ENCODE measurements at regions not wholly inside any gene's neighbourhood (a gene's known extent, or its start where the extent isn't known, plus 50 kb on each side); places are given as distances from the start of the nearest gene placed in this dataset.

GRCh38 chr2:8282858-8283252, 399.0 kb upstream of the ID2 start:
- Histone ChIP-seq H3K27ac (ENCODE audit: low read depth, low read length, severe bottlenecking) (no peak overlapping the region), H3K9me3 (ENCODE audit: control insufficient read depth, low read length) (no peaks in the 10 kb centered on the region), H3K36me3 (ENCODE audit: control insufficient read depth, insufficient read depth, low read length) (no peaks in the 10 kb centered on the region), H3K4me3 (ENCODE audit: extremely low read depth, insufficient read depth, low read length, poor library complexity, severe bottlenecking) (no peak overlapping the region), H3K4me1 (ENCODE audit: control insufficient read depth, insufficient read depth, low read length, poor library complexity, severe bottlenecking) (no peaks in the 10 kb centered on the region)
- 91 to 97% methylated on average over 10 to 12 of the region's 13 CpGs for WGBS, 2 experiments (ENCODE audit: insufficient coverage in 2 of 2)

- no peak overlapping the region for H3K4me3 ChIP-seq (ENCODE audit: extremely low read depth, insufficient read depth, low read length, poor library complexity, severe bottlenecking)
- no peak overlapping the region for H3K27ac ChIP-seq (ENCODE audit: low read depth, low read length, severe bottlenecking)
- 80% methylated on average over 1 of the region's 3 CpGs; no CpG with 5 or more reads in 1 of the 2 experiments for WGBS, 2 experiments (ENCODE audit: insufficient coverage in 2 of 2)
- H3K4me1 ChIP-seq (ENCODE audit: control insufficient read depth, insufficient read depth, low read length, poor library complexity, severe bottlenecking), result no peaks in the 10 kb centered on the region
- no peaks in the 10 kb centered on the region for H3K9me3 ChIP-seq (ENCODE audit: control insufficient read depth, low read length)
- no peaks in the 10 kb centered on the region for H3K36me3 ChIP-seq (ENCODE audit: control insufficient read depth, insufficient read depth, low read length)
Measured at GRCh38 chr2:8285081-8285480, 396.8 kb upstream of the ID2 start.

GRCh38 chr2:8285898-8286297, 396.0 kb upstream of the ID2 start:
- WGBS, 2 experiments (ENCODE audit: insufficient coverage in 2 of 2), result 75 to 93% methylated on average over 3 to 4 of the region's 5 CpGs
- H3K9me3 ChIP-seq (ENCODE audit: control insufficient read depth, low read length), result no peaks in the 10 kb centered on the region
- no peak overlapping the region for H3K27ac ChIP-seq (ENCODE audit: low read depth, low read length, severe bottlenecking)
- H3K36me3 ChIP-seq (ENCODE audit: control insufficient read depth, insufficient read depth, low read length), result no peaks in the 10 kb centered on the region
- no peak overlapping the region for H3K4me3 ChIP-seq (ENCODE audit: extremely low read depth, insufficient read depth, low read length, poor library complexity, severe bottlenecking)
- H3K4me1 ChIP-seq (ENCODE audit: control insufficient read depth, insufficient read depth, low read length, poor library complexity, severe bottlenecking), result no peaks in the 10 kb centered on the region

GRCh38 chr2:8288206-8288605, 393.6 kb upstream of the ID2 start:
- Histone ChIP-seq H3K9me3 (ENCODE audit: control insufficient read depth, low read length) (no peaks in the 10 kb centered on the region), H3K4me3 (ENCODE audit: extremely low read depth, insufficient read depth, low read length, poor library complexity, severe bottlenecking) (no peak overlapping the region), H3K36me3 (ENCODE audit: control insufficient read depth, insufficient read depth, low read length) (no peaks in the 10 kb centered on the region), H3K27ac (ENCODE audit: low read depth, low read length, severe bottlenecking) (no peak overlapping the region), H3K4me1 (ENCODE audit: control insufficient read depth, insufficient read depth, low read length, poor library complexity, severe bottlenecking) (no peaks in the 10 kb centered on the region)
- WGBS, 2 experiments (ENCODE audit: insufficient coverage in 2 of 2), result no CpG with 5 or more reads among the region's 2 CpGs

- Histone ChIP-seq H3K36me3 (ENCODE audit: control insufficient read depth, insufficient read depth, low read length) (no peaks in the 10 kb centered on the region), H3K4me1 (ENCODE audit: control insufficient read depth, insufficient read depth, low read length, poor library complexity, severe bottlenecking) (no peaks in the 10 kb centered on the region), H3K27ac (ENCODE audit: low read depth, low read length, severe bottlenecking) (no peak overlapping the region), H3K9me3 (ENCODE audit: control insufficient read depth, low read length) (no peaks in the 10 kb centered on the region), H3K4me3 (ENCODE audit: extremely low read depth, insufficient read depth, low read length, poor library complexity, severe bottlenecking) (no peak overlapping the region)
- 95 to 100% methylated on average over 2 of the region's 4 CpGs for WGBS, 2 experiments (ENCODE audit: insufficient coverage in 2 of 2)
Measured at GRCh38 chr2:8289111-8289510, 392.7 kb upstream of the ID2 start.

GRCh38 chr2:8290771-8291352, 391.0 kb upstream of the ID2 start:
- no peaks in the 10 kb centered on the region for H3K4me1 ChIP-seq (ENCODE audit: control insufficient read depth, insufficient read depth, low read length, poor library complexity, severe bottlenecking)

GRCh38 chr2:8296306-8296705, 385.6 kb upstream of the ID2 start:
- no peaks in the 10 kb centered on the region for H3K9me3 ChIP-seq (ENCODE audit: control insufficient read depth, low read length)
- no peaks in the 10 kb centered on the region for H3K4me1 ChIP-seq (ENCODE audit: control insufficient read depth, insufficient read depth, low read length, poor library complexity, severe bottlenecking)
- no peak overlapping the region for H3K27ac ChIP-seq (ENCODE audit: low read depth, low read length, severe bottlenecking)
- WGBS, 2 experiments (ENCODE audit: insufficient coverage in 2 of 2), result 100% methylated on average over 1 of the region's 4 CpGs; no CpG with 5 or more reads in 1 of the 2 experiments
- H3K36me3 ChIP-seq (ENCODE audit: control insufficient read depth, insufficient read depth, low read length), result no peaks in the 10 kb centered on the region
- no peak overlapping the region for H3K4me3 ChIP-seq (ENCODE audit: extremely low read depth, insufficient read depth, low read length, poor library complexity, severe bottlenecking)

More at GRCh38 chr2:8290771-8291352, 391.0 kb upstream of the ID2 start:
- Histone ChIP-seq H3K27ac (ENCODE audit: low read depth, low read length, severe bottlenecking) (no peak overlapping the region), H3K4me3 (ENCODE audit: extremely low read depth, insufficient read depth, low read length, poor library complexity, severe bottlenecking) (no peak overlapping the region), H3K9me3 (ENCODE audit: control insufficient read depth, low read length) (no peaks in the 10 kb centered on the region), H3K36me3 (ENCODE audit: control insufficient read depth, insufficient read depth, low read length) (no peaks in the 10 kb centered on the region)
- WGBS, 2 experiments (ENCODE audit: insufficient coverage in 2 of 2), result no CpG with 5 or more reads among the region's 9 CpGs

GRCh38 chr2:8297376-8298231, 384.3 kb upstream of the ID2 start:
- Histone ChIP-seq H3K27ac (ENCODE audit: low read depth, low read length, severe bottlenecking) (no peak overlapping the region), H3K4me3 (ENCODE audit: extremely low read depth, insufficient read depth, low read length, poor library complexity, severe bottlenecking) (no peak overlapping the region), H3K9me3 (ENCODE audit: control insufficient read depth, low read length) (no peaks in the 10 kb centered on the region), H3K4me1 (ENCODE audit: control insufficient read depth, insufficient read depth, low read length, poor library complexity, severe bottlenecking) (no peaks in the 10 kb centered on the region), H3K36me3 (ENCODE audit: control insufficient read depth, insufficient read depth, low read length) (no peaks in the 10 kb centered on the region)
- WGBS, 2 experiments (ENCODE audit: insufficient coverage in 2 of 2), result 94 to 96% methylated on average over 5 to 7 of the region's 8 CpGs

- Histone ChIP-seq H3K36me3 (ENCODE audit: control insufficient read depth, insufficient read depth, low read length) (no peaks in the 10 kb centered on the region), H3K4me3 (ENCODE audit: extremely low read depth, insufficient read depth, low read length, poor library complexity, severe bottlenecking) (no peak overlapping the region), H3K27ac (ENCODE audit: low read depth, low read length, severe bottlenecking) (no peak overlapping the region), H3K4me1 (ENCODE audit: control insufficient read depth, insufficient read depth, low read length, poor library complexity, severe bottlenecking) (no peaks in the 10 kb centered on the region), H3K9me3 (ENCODE audit: control insufficient read depth, low read length) (no peaks in the 10 kb centered on the region)
- 95 to 97% methylated on average over 3 of the region's 3 CpGs for WGBS, 2 experiments (ENCODE audit: insufficient coverage in 2 of 2)
Measured at GRCh38 chr2:8298783-8299182, 383.1 kb upstream of the ID2 start.

GRCh38 chr2:8300216-8300615, 381.6 kb upstream of the ID2 start:
- Histone ChIP-seq H3K4me3 (ENCODE audit: extremely low read depth, insufficient read depth, low read length, poor library complexity, severe bottlenecking) (no peak overlapping the region), H3K9me3 (ENCODE audit: control insufficient read depth, low read length) (no peaks in the 10 kb centered on the region), H3K27ac (ENCODE audit: low read depth, low read length, severe bottlenecking) (no peak overlapping the region), H3K36me3 (ENCODE audit: control insufficient read depth, insufficient read depth, low read length) (no peaks in the 10 kb centered on the region), H3K4me1 (ENCODE audit: control insufficient read depth, insufficient read depth, low read length, poor library complexity, severe bottlenecking) (no peaks in the 10 kb centered on the region)
- 50 to 56% methylated on average over 2 to 3 of the region's 5 CpGs for WGBS, 2 experiments (ENCODE audit: insufficient coverage in 2 of 2)

- Histone ChIP-seq H3K9me3 (ENCODE audit: control insufficient read depth, low read length) (no peaks in the 10 kb centered on the region), H3K4me3 (ENCODE audit: extremely low read depth, insufficient read depth, low read length, poor library complexity, severe bottlenecking) (no peak overlapping the region), H3K36me3 (ENCODE audit: control insufficient read depth, insufficient read depth, low read length) (no peaks in the 10 kb centered on the region), H3K4me1 (ENCODE audit: control insufficient read depth, insufficient read depth, low read length, poor library complexity, severe bottlenecking) (no peaks in the 10 kb centered on the region), H3K27ac (ENCODE audit: low read depth, low read length, severe bottlenecking) (no peak overlapping the region)
- 46 to 89% methylated on average over 2 to 3 of the region's 3 CpGs for WGBS, 2 experiments (ENCODE audit: insufficient coverage in 2 of 2)
Measured at GRCh38 chr2:8300905-8301304, 381.0 kb upstream of the ID2 start.

Measured in mesodermal cell (in vitro differentiated cells).